SJSA1 (cell line): ENCODE measurements at regions not wholly inside any gene's neighbourhood (a gene's known extent, or its start where the extent isn't known, plus 50 kb on each side); places are given as distances from the start of the nearest gene placed in this dataset.

Source experiments
- DNase-seq, 2 experiments: peaks; one replicate each; pipeline ENCODE4 v3.0.0-alpha.2; 2015 to 2020; ENCODE audit warnings: low spot score in 2 of 2, low read depth in 1 of 2
- H3K27ac ChIP-seq: fragments of 250-450 bp; sonication (Bioruptor Pico); 2 replicates; pipeline ENCODE4 v1.5.1; 2020; ENCODE audit warnings: mild to moderate bottlenecking, moderate library complexity
- H3K27me3 ChIP-seq: fragments of 250-450 bp; sonication (Bioruptor Pico); replicated peaks from 2 replicates; pipeline ENCODE4 v1.5.1; 2020; ENCODE audit warnings: mild to moderate bottlenecking, moderate library complexity
- H3K36me3 ChIP-seq: fragments of 250-450 bp; sonication (Bioruptor Pico); 2 replicates; pipeline ENCODE4 v1.5.1; 2020; ENCODE audit warnings: mild to moderate bottlenecking
- H3K4me1 ChIP-seq: fragments of 250-450 bp; sonication (Bioruptor Pico); replicated peaks from 2 replicates; pipeline ENCODE4 v1.6.1; 2021; ENCODE audit warnings: mild to moderate bottlenecking
- H3K4me3 ChIP-seq: fragments of 250-450 bp; sonication (Bioruptor Pico); 2 replicates; pipeline ENCODE4 v1.5.1; 2020; ENCODE audit warnings: mild to moderate bottlenecking
- H3K9me3 ChIP-seq: fragments of 250-450 bp; sonication (Bioruptor Pico); replicated peaks from 2 replicates; pipeline ENCODE4 v1.5.1; 2020; ENCODE audit warnings: mild to moderate bottlenecking

- no peak for DNase-seq
- H3K27me3 ChIP-seq = no peaks in the 10 kb centered on the region
- H3K27ac ChIP-seq = no peak overlapping the region
- H3K4me1 ChIP-seq = peaks cover 48% of the 10 kb centered on the region
- H3K9me3 ChIP-seq = no peaks in the 10 kb centered on the region
- H3K4me3 ChIP-seq = no peak overlapping the region
- no peaks in the 10 kb centered on the region for H3K36me3 ChIP-seq
These were observed 104.3 kb upstream of the TSC22D2 start for GRCh38 chr3:150303768-150304167.

GRCh38 chr3:150302246-150302645 is 105.9 kb upstream of the TSC22D2 start:
- Histone ChIP-seq H3K27ac (no peak overlapping the region), H3K36me3 (no peaks in the 10 kb centered on the region), H3K9me3 (no peaks in the 10 kb centered on the region), H3K4me3 (no peak overlapping the region), H3K4me1 (peaks cover 40% of the 10 kb centered on the region), H3K27me3 (no peaks in the 10 kb centered on the region)
- DNase-seq = no peak

GRCh38 chr3:150300852-150301517 is 107.1 kb upstream of the TSC22D2 start:
- Histone ChIP-seq H3K9me3 (no peaks in the 10 kb centered on the region), H3K27me3 (no peaks in the 10 kb centered on the region), H3K36me3 (no peaks in the 10 kb centered on the region), H3K4me3 (no peak overlapping the region), H3K4me1 (peaks cover 47% of the 10 kb centered on the region), H3K27ac (peak overlapping the region; percentile 12; the same call in 1 of the 2 replicates)
- DNase-seq = no peak

GRCh38 chr3:150300388-150300787 is 107.7 kb upstream of the TSC22D2 start:
- Histone ChIP-seq H3K4me1 (peaks cover 48% of the 10 kb centered on the region), H3K27ac (no peak overlapping the region), H3K4me3 (no peak overlapping the region), H3K27me3 (no peaks in the 10 kb centered on the region), H3K36me3 (no peaks in the 10 kb centered on the region), H3K9me3 (no peaks in the 10 kb centered on the region)
- no peak for DNase-seq

- peaks cover 48% of the 10 kb centered on the region for H3K4me1 ChIP-seq
- DNase-seq = peak; percentile 52 to 57
- H3K36me3 ChIP-seq = no peaks in the 10 kb centered on the region
- H3K27me3 ChIP-seq = no peaks in the 10 kb centered on the region
- no peaks in the 10 kb centered on the region for H3K9me3 ChIP-seq
- H3K27ac ChIP-seq = peak overlapping the region; percentile 4; the same call in 1 of the 2 replicates
- no peak overlapping the region for H3K4me3 ChIP-seq
These were observed 108.9 kb upstream of the TSC22D2 start for GRCh38 chr3:150299201-150299600.

GRCh38 chr3:150296966-150297365 is 111.1 kb upstream of the TSC22D2 start:
- Histone ChIP-seq H3K4me3 (no peak overlapping the region), H3K4me1 (peaks cover 50% of the 10 kb centered on the region), H3K27ac (no peak overlapping the region), H3K36me3 (no peaks in the 10 kb centered on the region), H3K9me3 (no peaks in the 10 kb centered on the region), H3K27me3 (no peaks in the 10 kb centered on the region)
- no peak for DNase-seq

- H3K27ac ChIP-seq = no peak overlapping the region
These were observed 111.9 kb upstream of the TSC22D2 start for GRCh38 chr3:150296123-150296735.

GRCh38 chr3:150293401-150294001 is 114.6 kb upstream of the TSC22D2 start:
- Histone ChIP-seq H3K27me3 (no peaks in the 10 kb centered on the region), H3K9me3 (no peaks in the 10 kb centered on the region), H3K4me1 (peaks cover 19% of the 10 kb centered on the region), H3K4me3 (no peak overlapping the region), H3K36me3 (no peaks in the 10 kb centered on the region), H3K27ac (peak overlapping the region; percentile 53)
- no peak for DNase-seq

More at GRCh38 chr3:150296123-150296735, 111.9 kb upstream of the TSC22D2 start:
- Histone ChIP-seq H3K4me1 (peaks cover 43% of the 10 kb centered on the region), H3K9me3 (no peaks in the 10 kb centered on the region), H3K27me3 (no peaks in the 10 kb centered on the region), H3K36me3 (no peaks in the 10 kb centered on the region), H3K4me3 (no peak overlapping the region)
- no peak for DNase-seq

- H3K4me1 ChIP-seq = peaks cover 19% of the 10 kb centered on the region
- no peak for DNase-seq
- H3K9me3 ChIP-seq = no peaks in the 10 kb centered on the region
- no peaks in the 10 kb centered on the region for H3K36me3 ChIP-seq
- peak overlapping the region; percentile 53 for H3K27ac ChIP-seq
- no peaks in the 10 kb centered on the region for H3K27me3 ChIP-seq
- no peak overlapping the region for H3K4me3 ChIP-seq
These were observed 115.2 kb upstream of the TSC22D2 start for GRCh38 chr3:150292891-150293290.

- Histone ChIP-seq H3K4me1 (peaks cover 19% of the 10 kb centered on the region), H3K27ac (no peak overlapping the region), H3K36me3 (no peaks in the 10 kb centered on the region), H3K9me3 (no peaks in the 10 kb centered on the region), H3K27me3 (no peaks in the 10 kb centered on the region), H3K4me3 (no peak overlapping the region)
- no peak for DNase-seq
These were observed 116.6 kb upstream of the TSC22D2 start for GRCh38 chr3:150291515-150291914.

GRCh38 chr3:150286390-150287147 is 121.5 kb upstream of the TSC22D2 start:
- Histone ChIP-seq H3K4me3 (no peak overlapping the region), H3K27ac (peak overlapping the region; percentile 25; the same call in 1 of the 2 replicates), H3K36me3 (no peaks in the 10 kb centered on the region), H3K4me1 (peaks cover 5% of the 10 kb centered on the region; the same call in 1 of the 2 replicates), H3K9me3 (no peaks in the 10 kb centered on the region), H3K27me3 (no peaks in the 10 kb centered on the region)
- DNase-seq = no peak

- no peaks in the 10 kb centered on the region for H3K36me3 ChIP-seq
- no peak overlapping the region for H3K27ac ChIP-seq
- DNase-seq = no peak
- no peak overlapping the region for H3K4me3 ChIP-seq
- H3K9me3 ChIP-seq = no peaks in the 10 kb centered on the region
- no peaks in the 10 kb centered on the region for H3K27me3 ChIP-seq
- H3K4me1 ChIP-seq = peaks cover 5% of the 10 kb centered on the region; the same call in 1 of the 2 replicates
These were observed 122.5 kb upstream of the TSC22D2 start for GRCh38 chr3:150285601-150286000.

GRCh38 chr3:150278843-150279381 is 129.2 kb upstream of the TSC22D2 start:
- H3K4me1 ChIP-seq = peaks cover 14% of the 10 kb centered on the region
- DNase-seq = no peak
- no peaks in the 10 kb centered on the region for H3K9me3 ChIP-seq
- H3K36me3 ChIP-seq = no peaks in the 10 kb centered on the region
- no peaks in the 10 kb centered on the region for H3K27me3 ChIP-seq
- H3K27ac ChIP-seq = no peak overlapping the region
- H3K4me3 ChIP-seq = no peak overlapping the region
